ENCODE measurements at regions not wholly inside any gene's neighbourhood (a gene's known extent, or its start where the extent isn't known, plus 50 kb on each side); places are given as distances from the start of the nearest gene placed in this dataset.

GRCh38 chr6:133612459-133612858 lies 276.5 kb upstream of the TCF21 start:
- no peak for TF ChIP-seq POLR2A (IDR thresholded peaks at IDR 0.05)
- TF ChIP-seq, protein P1, sequence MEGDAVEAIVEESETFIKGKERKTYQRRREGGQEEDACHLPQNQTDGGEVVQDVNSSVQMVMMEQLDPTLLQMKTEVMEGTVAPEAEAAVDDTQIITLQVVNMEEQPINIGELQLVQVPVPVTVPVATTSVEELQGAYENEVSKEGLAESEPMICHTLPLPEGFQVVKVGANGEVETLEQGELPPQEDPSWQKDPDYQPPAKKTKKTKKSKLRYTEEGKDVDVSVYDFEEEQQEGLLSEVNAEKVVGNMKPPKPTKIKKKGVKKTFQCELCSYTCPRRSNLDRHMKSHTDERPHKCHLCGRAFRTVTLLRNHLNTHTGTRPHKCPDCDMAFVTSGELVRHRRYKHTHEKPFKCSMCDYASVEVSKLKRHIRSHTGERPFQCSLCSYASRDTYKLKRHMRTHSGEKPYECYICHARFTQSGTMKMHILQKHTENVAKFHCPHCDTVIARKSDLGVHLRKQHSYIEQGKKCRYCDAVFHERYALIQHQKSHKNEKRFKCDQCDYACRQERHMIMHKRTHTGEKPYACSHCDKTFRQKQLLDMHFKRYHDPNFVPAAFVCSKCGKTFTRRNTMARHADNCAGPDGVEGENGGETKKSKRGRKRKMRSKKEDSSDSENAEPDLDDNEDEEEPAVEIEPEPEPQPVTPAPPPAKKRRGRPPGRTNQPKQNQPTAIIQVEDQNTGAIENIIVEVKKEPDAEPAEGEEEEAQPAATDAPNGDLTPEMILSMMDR (IDR thresholded peaks at IDR 0.05): no peak
